Erythroblast (primary cell): ENCODE measurements at regions not wholly inside any gene's neighbourhood (a gene's known extent, or its start where the extent isn't known, plus 50 kb on each side); places are given as distances from the start of the nearest gene placed in this dataset.

Experiments used
- GATA1 ChIP-seq: IDR thresholded peaks from 2 replicates; pipeline ENCODE4 v1.6.1; 2011; ENCODE audit warnings: low read depth, mild to moderate bottlenecking, control low read depth, low read length, moderate library complexity
- POLR2A ChIP-seq: IDR thresholded peaks from 2 replicates; pipeline ENCODE4 v1.6.1; 2011; ENCODE audit warnings: mild to moderate bottlenecking, low read length

DNA sequence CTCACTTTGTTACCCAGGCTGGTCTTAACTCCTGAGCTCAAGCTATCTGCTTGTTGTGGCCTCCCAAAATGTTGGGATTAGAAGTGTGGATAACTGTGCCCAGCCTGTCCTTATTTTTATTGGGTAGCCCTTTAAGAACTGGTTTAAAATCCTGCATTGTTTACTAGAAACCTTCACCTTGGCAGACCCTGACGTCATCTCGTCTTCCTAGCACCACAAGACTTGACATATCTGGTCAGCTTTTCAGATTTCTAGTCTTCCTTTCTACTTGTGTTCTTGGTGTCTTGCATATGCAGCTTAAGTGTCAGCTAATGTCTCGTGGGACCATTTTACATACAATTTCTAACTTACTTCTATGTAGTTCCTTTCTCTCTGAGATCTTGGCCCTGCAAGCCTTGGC lies 258.9 kb downstream of the IZUMO3 start:
- TF ChIP-seq POLR2A (no peak), GATA1 (no peak)
